OCI-LY3 (cell line): ENCODE measurements at regions not wholly inside any gene's neighbourhood (a gene's known extent, or its start where the extent isn't known, plus 50 kb on each side); places are given as distances from the start of the nearest gene placed in this dataset.

Experiments
- H2AFZ ChIP-seq: fragments of 200-600, 300-600 bp; shearing (Covaris generic); 2 replicates; pipeline ENCODE4 v1.6.0; 2014; ENCODE audit warnings: antibody characterized with exemption, low read depth, low read length
- H3K27ac ChIP-seq: fragments of 200-600, 300-600 bp; sonication (generic); 2 replicates; pipeline ENCODE4 v1.5.1; 2014; ENCODE audit warnings: mild to moderate bottlenecking, low read length, moderate library complexity, mixed read lengths
- H3K27me3 ChIP-seq: fragments of 200-600, 300-600 bp; sonication (generic); 2 replicates; pipeline ENCODE4 v1.6.1; 2014; ENCODE audit warnings: low read depth, low read length, mixed read lengths
- H3K36me3 ChIP-seq: fragments of 200-600, 300-600 bp; sonication (generic); replicated peaks from 2 replicates; pipeline ENCODE3; 2014; ENCODE audit warnings: low read depth, low read length, mixed read lengths
- H3K4me1 ChIP-seq: fragments of 300-600, 200-600 bp; sonication (generic); 2 replicates; pipeline ENCODE4 v1.6.1; 2014; ENCODE audit warnings: low read length, mixed read lengths
- H3K4me2 ChIP-seq: fragments of 200-600, 300-600 bp; sonication (generic); 2 replicates; pipeline ENCODE4 v1.6.1; 2014; ENCODE audit warnings: low read length, mixed read lengths
- H3K4me3 ChIP-seq: fragments of 300-600, 200-600 bp; sonication (generic); 2 replicates; pipeline ENCODE4 v1.5.1; 2014; ENCODE audit warnings: antibody characterized with exemption, mild to moderate bottlenecking, low read length, moderate library complexity
- H3K79me2 ChIP-seq: fragments of 300-600, 200-600 bp; shearing (Covaris generic); 2 replicates; pipeline ENCODE4 v1.6.1; 2014; ENCODE audit warnings: mild to moderate bottlenecking, low read length, mixed read lengths
- H3K9ac ChIP-seq: fragments of 300-600, 200-600 bp; shearing (Covaris generic); 2 replicates; pipeline ENCODE4 v1.6.0; 2014; ENCODE audit warnings: mild to moderate bottlenecking, low read length, moderate library complexity
- H3K9me3 ChIP-seq: fragments of 200-600, 300-600 bp; shearing (Covaris generic); 2 replicates; pipeline ENCODE4 v1.6.1; 2014; ENCODE audit warnings: low read length, mixed read lengths; ENCODE audit not compliant: insufficient read depth
- H4K20me1 ChIP-seq: fragments of 200-600, 300-600 bp; sonication (generic); 2 replicates; pipeline ENCODE4 v1.6.1; 2016; ENCODE audit warnings: low read length, mixed read lengths; ENCODE audit not compliant: insufficient read depth
- CTCF ChIP-seq: fragments of 200-600, 300-600 bp; sonication (generic); IDR thresholded peaks from 2 replicates; pipeline ENCODE4 v1.5.1; 2014; ENCODE audit warnings: antibody characterized with exemption, low read length, low read depth
- EZH2phosphoT487 ChIP-seq: fragments of 200-600 bp; shearing (Covaris generic); IDR thresholded peaks from 2 replicates; pipeline ENCODE4 v1.6.1; 2018; ENCODE audit warnings: antibody characterized with exemption, mixed run types, low read depth

GRCh38 chr11:106212081-106212480, 134.6 kb downstream of the AASDHPPT start:
- no peaks in the 10 kb centered on the region for H3K36me3 ChIP-seq
- no peak overlapping the region for H3K4me3 ChIP-seq
- TF ChIP-seq CTCF: no peak
- no peak for TF ChIP-seq EZH2phosphoT487
- H3K4me1 ChIP-seq: no peaks in the 10 kb centered on the region
- H3K4me2 ChIP-seq: no peak overlapping the region
- no peak overlapping the region for H3K27ac ChIP-seq
- no peak overlapping the region for H2AFZ ChIP-seq
- H3K9ac ChIP-seq: no peak overlapping the region
- no peaks in the 10 kb centered on the region for H4K20me1 ChIP-seq
- no peaks in the 10 kb centered on the region for H3K27me3 ChIP-seq
- no peaks in the 10 kb centered on the region for H3K9me3 ChIP-seq
- H3K79me2 ChIP-seq: no peaks in the 10 kb centered on the region

- no peaks in the 10 kb centered on the region for H3K4me1 ChIP-seq
- no peak overlapping the region for H3K27ac ChIP-seq
- no peaks in the 10 kb centered on the region for H3K79me2 ChIP-seq
- H3K4me3 ChIP-seq: no peak overlapping the region
- H4K20me1 ChIP-seq: no peaks in the 10 kb centered on the region
- H3K9ac ChIP-seq: no peak overlapping the region
- H3K9me3 ChIP-seq: no peaks in the 10 kb centered on the region
- no peak overlapping the region for H3K4me2 ChIP-seq
- H2AFZ ChIP-seq: no peak overlapping the region
- no peaks in the 10 kb centered on the region for H3K36me3 ChIP-seq
- no peaks in the 10 kb centered on the region for H3K27me3 ChIP-seq
- TF ChIP-seq EZH2phosphoT487: no peak
- TF ChIP-seq CTCF: no peak
Measured at GRCh38 chr11:106216281-106216680, 138.8 kb downstream of the AASDHPPT start.

- H3K79me2 ChIP-seq: no peaks in the 10 kb centered on the region
- TF ChIP-seq EZH2phosphoT487: no peak
- no peak for TF ChIP-seq CTCF
- no peak overlapping the region for H3K4me3 ChIP-seq
- no peaks in the 10 kb centered on the region for H3K27me3 ChIP-seq
- H4K20me1 ChIP-seq: no peaks in the 10 kb centered on the region
- H3K9me3 ChIP-seq: no peaks in the 10 kb centered on the region
- no peak overlapping the region for H3K27ac ChIP-seq
- H3K4me1 ChIP-seq: no peaks in the 10 kb centered on the region
- H2AFZ ChIP-seq: no peak overlapping the region
- H3K9ac ChIP-seq: no peak overlapping the region
- no peaks in the 10 kb centered on the region for H3K36me3 ChIP-seq
- H3K4me2 ChIP-seq: no peak overlapping the region
Measured at GRCh38 chr11:106217456-106217855, 140.0 kb downstream of the AASDHPPT start.

- Histone ChIP-seq H3K4me1 (no peaks in the 10 kb centered on the region), H3K27me3 (no peaks in the 10 kb centered on the region), H4K20me1 (no peaks in the 10 kb centered on the region), H3K27ac (no peak overlapping the region), H3K9ac (no peak overlapping the region), H3K4me2 (no peak overlapping the region), H3K9me3 (no peaks in the 10 kb centered on the region), H3K4me3 (no peak overlapping the region), H3K79me2 (no peaks in the 10 kb centered on the region), H3K36me3 (no peaks in the 10 kb centered on the region), H2AFZ (no peak overlapping the region)
- TF ChIP-seq CTCF (no peak), EZH2phosphoT487 (no peak)
Measured at GRCh38 chr11:106218106-106218505, 140.6 kb downstream of the AASDHPPT start.
